Endothelial cell of umbilical vein (primary cell): ENCODE measurements at regions not wholly inside any gene's neighbourhood (a gene's known extent, or its start where the extent isn't known, plus 50 kb on each side); places are given as distances from the start of the nearest gene placed in this dataset.

ENCODE experiments used
- BruUV-seq: library from RNA; stranded (reverse); fragments of 400-500 nt; replicated peaks from 2 replicates; lab custom pipeline; 2021; lab: Mats Ljungman, UMichigan
- CTCF ChIA-PET: fragments of 300-600, 350-600 bp; sonication (Branson Sonifier 250); formaldehyde crosslinking; loops from one replicate; lab custom pipeline; 2021; ENCODE audit warnings: antibody characterized with exemption, inconsistent platforms; lab: Charles Lee
- POLR2A ChIA-PET: fragments of 300-600, 350-600 bp; sonication (Branson Sonifier 250); formaldehyde crosslinking; loops from one replicate; lab custom pipeline; 2021; ENCODE audit warnings: antibody characterized with exemption, inconsistent platforms; lab: Charles Lee
- DNase-seq: peaks from one replicate; pipeline ENCODE4 v3.0.0-alpha.2; 2011; ENCODE audit warnings: low read depth, low spot score
- FAIRE-seq: peaks from 2 replicates; lab custom pipeline; 2011; peaks lifted over from hg19 to GRCh38; lab: Jason Lieb, UNC
- H2AFZ ChIP-seq: 2 replicates; pipeline ENCODE4 v1.6.0; 2012; ENCODE audit warnings: low read depth, low read length, control low read depth, inconsistent platforms
- H3K27ac ChIP-seq: 2 replicates; pipeline ENCODE4 v1.5.1; 2011; ENCODE audit warnings: low read depth, mild to moderate bottlenecking, control low read depth, low read length, moderate library complexity; ENCODE audit not compliant: insufficient read depth
- H3K27me3 ChIP-seq, 2 experiments: 2 replicates each; pipeline versions ENCODE4 v1.6.0 to v1.6.1; 2011; ENCODE audit warnings: low read length in 2 of 2, mixed read lengths in 1 of 2; ENCODE audit not compliant: control insufficient read depth in 2 of 2, insufficient read depth in 2 of 2
- H3K36me3 ChIP-seq, 2 experiments: 2 replicates in 1 of 2; 3 replicates in 1 of 2; pipeline ENCODE4 v1.5.1; 2011; ENCODE audit warnings: low read length in 2 of 2, mild to moderate bottlenecking in 1 of 2, moderate library complexity in 1 of 2; ENCODE audit not compliant: control insufficient read depth in 2 of 2, insufficient read depth in 2 of 2; ENCODE audit errors: extremely low read depth in 1 of 2
- H3K4me1 ChIP-seq: 3 replicates; pipeline ENCODE4 v1.5.1; 2011; ENCODE audit warnings: mild to moderate bottlenecking, low read length; ENCODE audit not compliant: control insufficient read depth, insufficient read depth; ENCODE audit errors: extremely low read depth
- H3K4me2 ChIP-seq: 2 replicates; pipeline ENCODE4 v1.6.1; 2011; ENCODE audit warnings: low read length, control low read depth, mixed read lengths; ENCODE audit not compliant: insufficient read depth
- H3K4me3 ChIP-seq, 3 experiments: fragments of 200-600 bp in 1 of 3; sonication (generic), shearing (Covaris generic) in 1 of 3; replicated peaks in 1 of 3; 2 replicates each; pipeline ENCODE4 v1.5.1; 2011 to 2016; ENCODE audit warnings: control low read depth in 3 of 3, low read length in 3 of 3, mild to moderate bottlenecking in 2 of 3, inconsistent platforms in 1 of 3, low read depth in 1 of 3, moderate library complexity in 1 of 3; ENCODE audit not compliant: insufficient read depth in 1 of 3
- H3K79me2 ChIP-seq: 2 replicates; pipeline ENCODE4 v1.6.0; 2012; ENCODE audit warnings: low read length, inconsistent platforms; ENCODE audit not compliant: control insufficient read depth, insufficient read depth
- H3K9ac ChIP-seq: replicated peaks from 2 replicates; pipeline ENCODE3; 2011; ENCODE audit warnings: low read length, control low read depth; ENCODE audit not compliant: insufficient read depth; ENCODE audit errors: extremely low read depth
- H3K9me1 ChIP-seq: replicated peaks from 3 replicates; pipeline ENCODE4 v1.6.0; 2011; ENCODE audit warnings: mild to moderate bottlenecking, low read length; ENCODE audit not compliant: control insufficient read depth, insufficient read depth; ENCODE audit errors: extremely low read depth
- H3K9me3 ChIP-seq: replicated peaks from 2 replicates; pipeline ENCODE4 v1.5.1; 2012; ENCODE audit warnings: low read length, inconsistent platforms; ENCODE audit not compliant: control insufficient read depth, insufficient read depth
- H4K20me1 ChIP-seq: replicated peaks from 2 replicates; pipeline ENCODE3; 2011; ENCODE audit warnings: mild to moderate bottlenecking, low read length; ENCODE audit not compliant: control insufficient read depth, insufficient read depth; ENCODE audit errors: extremely low read depth
- CTCF ChIP-seq, 2 donors: IDR thresholded peaks; 1 replicate in 1 of 2; 2 replicates in 1 of 2; pipeline ENCODE4 v1.5.1; 2011; ENCODE audit warnings: low read length in 2 of 2, mild to moderate bottlenecking in 2 of 2, moderate library complexity in 2 of 2, control low read depth in 1 of 2, inconsistent platforms in 1 of 2, low read depth in 1 of 2; ENCODE audit not compliant: insufficient read depth in 1 of 2; ENCODE audit errors: extremely low read depth in 1 of 2
- EZH2 ChIP-seq: IDR thresholded peaks from 2 replicates; pipeline ENCODE4 v1.6.1; 2012; ENCODE audit warnings: borderline replicate concordance, low read depth, mild to moderate bottlenecking, moderate library complexity, low read length, inconsistent platforms; ENCODE audit not compliant: severe bottlenecking
- FOS ChIP-seq: IDR thresholded peaks from 2 replicates; pipeline ENCODE4 v1.6.1; 2011; ENCODE audit warnings: mild to moderate bottlenecking, low read length, moderate library complexity, borderline replicate concordance; ENCODE audit not compliant: insufficient read depth
- GATA2 ChIP-seq: IDR thresholded peaks from 2 replicates; pipeline ENCODE4 v1.7.0; 2011; ENCODE audit warnings: low read depth, mild to moderate bottlenecking, moderate library complexity, mixed read lengths, low read length; ENCODE audit not compliant: insufficient read length, insufficient read depth
- JUN ChIP-seq: IDR thresholded peaks from 2 replicates; pipeline ENCODE4 v1.6.1; 2011; ENCODE audit warnings: borderline replicate concordance, low read depth; ENCODE audit not compliant: insufficient read length, insufficient read depth
- MAX ChIP-seq: IDR thresholded peaks from 2 replicates; pipeline ENCODE4 v1.6.1; 2011; ENCODE audit not compliant: insufficient read depth, insufficient read length
- MYC ChIP-seq: IDR thresholded peaks from one replicate; pipeline ENCODE4 v1.6.1; 2011; ENCODE audit warnings: mild to moderate bottlenecking, low read depth, low read length
- POLR2A ChIP-seq: IDR thresholded peaks from 2 replicates; pipeline ENCODE4 v1.6.1; 2012; ENCODE audit warnings: low read depth, mild to moderate bottlenecking, control low read depth, low read length
- POLR2AphosphoS5 ChIP-seq: IDR thresholded peaks from 2 replicates; pipeline ENCODE4 v1.6.1; 2012; ENCODE audit warnings: low read depth, mild to moderate bottlenecking, control low read depth, low read length, moderate library complexity; ENCODE audit not compliant: insufficient read depth
- dilution Hi-C: fragments of 300-500 bp; cut with MboI; formaldehyde crosslinking; loops from one replicate; pipeline ENCODE4 v1.15.0; 2019; ENCODE audit warnings: low sequenced_read_pairs; ENCODE audit not compliant: extremely low pct_ligation_motif_present
- intact Hi-C: fragments of 100-400 bp; cut with micrococcal nuclease; formaldehyde crosslinking; loops from one replicate; pipeline ENCODE4 v1.10.0; 2022

DNA sequence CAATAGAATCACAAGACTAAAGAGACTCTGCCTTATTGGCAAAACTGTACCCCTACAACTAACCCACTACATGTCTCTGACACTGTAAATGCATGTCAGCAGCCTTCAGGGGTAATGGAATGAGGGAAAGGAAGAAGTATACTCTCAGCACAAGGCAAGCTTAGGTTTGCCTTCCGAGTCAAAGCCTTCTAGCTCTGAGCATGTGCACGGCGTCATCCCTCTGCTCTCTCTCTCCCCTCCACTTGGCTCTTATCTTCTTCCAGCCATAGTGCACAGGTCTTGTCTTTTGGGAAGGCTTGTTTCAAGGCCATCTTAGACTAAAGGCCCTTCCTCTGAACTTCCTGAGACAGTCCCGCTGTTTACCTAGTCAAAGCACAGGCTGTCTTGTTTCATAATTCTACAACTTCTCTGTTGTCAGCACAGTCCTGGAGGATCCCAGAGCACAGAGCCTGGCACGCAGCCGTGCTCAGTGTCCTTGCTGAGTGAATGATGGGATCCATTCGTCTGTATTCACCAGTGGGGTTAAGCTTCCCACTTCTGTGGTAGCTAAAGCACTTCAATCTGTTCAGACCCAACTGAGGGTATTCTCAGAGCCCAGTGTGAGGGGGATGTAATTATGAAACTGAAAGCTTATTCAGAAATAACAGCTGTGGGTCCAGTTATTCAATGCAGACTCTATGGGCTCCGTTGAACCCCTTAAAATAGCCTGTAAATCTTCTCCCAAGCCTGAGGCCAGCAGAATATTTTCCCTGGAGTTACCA is 166.5 kb upstream of the PLD5 start:
- POLR2A ChIA-PET: no interaction called here
- CTCF ChIA-PET: no interaction called here
- dilution Hi-C loops (no loop called here), intact Hi-C loops (no loop called here)
- H4K20me1 ChIP-seq: no peaks in the 10 kb centered on the region
- TF ChIP-seq POLR2A (no peak), POLR2AphosphoS5 (no peak), EZH2 (no peak), CTCF (IDR thresholded peaks at IDR 0.05; ENCODE audit: extremely low read depth in 1 of 2, insufficient read depth in 1 of 2, low read depth in 1 of 2, low read length in 2 of 2) (no peak)
- DNase-seq: no peak
- H3K27me3 ChIP-seq: no peaks in the 10 kb centered on the region
- H2AFZ ChIP-seq: no peak overlapping the region
- H3K79me2 ChIP-seq: no peaks in the 10 kb centered on the region
- no peaks in the 10 kb centered on the region for H3K4me1 ChIP-seq
- peaks cover 6% of the 10 kb centered on the region for H3K9me3 ChIP-seq
- H3K27ac ChIP-seq: no peak overlapping the region
- no peak overlapping the region for H3K9ac ChIP-seq
- FAIRE-seq: no peak
- no peaks in the 10 kb centered on the region for H3K36me3 ChIP-seq
- no peak overlapping the region for H3K4me2 ChIP-seq
- H3K9me1 ChIP-seq: no peaks in the 10 kb centered on the region
- H3K4me3 ChIP-seq: no peak overlapping the region
- no TSS peak for BruUV-seq

DNA sequence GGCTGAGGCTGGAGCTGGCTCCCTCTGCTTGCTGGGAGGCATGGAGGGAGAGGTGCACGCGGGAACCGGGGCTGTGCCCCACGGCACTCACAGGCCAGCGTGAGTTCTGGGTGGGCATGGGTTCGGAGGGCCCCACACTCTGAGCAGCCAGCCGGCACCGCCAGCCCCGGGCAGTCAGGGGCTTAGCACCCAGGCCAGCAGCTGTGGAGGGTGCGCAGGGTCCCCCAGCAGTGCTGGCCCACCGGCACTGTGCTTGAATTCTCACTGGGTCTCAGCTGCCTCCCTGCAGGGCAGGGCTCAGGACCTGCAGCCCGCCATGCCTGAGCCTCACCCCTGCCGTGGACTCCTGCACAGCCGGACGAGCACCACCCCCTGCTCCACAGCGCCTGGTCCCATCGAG is 164.9 kb upstream of the PLD5 start:
- intact Hi-C loops: no loop called here
- DNase-seq: no peak
- ChIA-PET CTCF (no interaction called here), POLR2A (no interaction called here)
- no peaks in the 10 kb centered on the region for H3K9me1 ChIP-seq
- no peaks in the 10 kb centered on the region for H3K79me2 ChIP-seq
- no peak for TF ChIP-seq POLR2A
- TF ChIP-seq GATA2: no peak
- TF ChIP-seq CTCF (IDR thresholded peaks at IDR 0.05; ENCODE audit: extremely low read depth in 1 of 2, insufficient read depth in 1 of 2, low read depth in 1 of 2, low read length in 2 of 2): no peak
- no peak for TF ChIP-seq MYC
- TF ChIP-seq JUN: no peak
- TF ChIP-seq FOS: no peak
- no peak for TF ChIP-seq POLR2AphosphoS5
- no peak for TF ChIP-seq MAX
- no peak for TF ChIP-seq EZH2
- no peaks in the 10 kb centered on the region for H3K4me1 ChIP-seq
- no peaks in the 10 kb centered on the region for H4K20me1 ChIP-seq
- FAIRE-seq: no peak
- no peak overlapping the region for H3K4me3 ChIP-seq
- H3K27me3 ChIP-seq: no peaks in the 10 kb centered on the region
- peaks cover 6% of the 10 kb centered on the region for H3K9me3 ChIP-seq
- dilution Hi-C loops: no loop called here
- H3K9ac ChIP-seq: no peak overlapping the region
- H2AFZ ChIP-seq: no peak overlapping the region
- no peak overlapping the region for H3K4me2 ChIP-seq
- H3K36me3 ChIP-seq: no peaks in the 10 kb centered on the region
- no TSS peak for BruUV-seq
- no peak overlapping the region for H3K27ac ChIP-seq
